Heart right ventricle (tissue), 16 donors: ENCODE measurements at regions not wholly inside any gene's neighbourhood (a gene's known extent, or its start where the extent isn't known, plus 50 kb on each side); places are given as distances from the start of the nearest gene placed in this dataset.
A peak's percentile ranks its signal among the peaks of the same experiment; 100 is the strongest.

Experiments used
- ATAC-seq, 8 donors: fragments of 200-7000 bp; cut with Tn5 transposase; one replicate each; pipeline ENCODE4 v1.9.1; 2020; ENCODE audit warnings: mild to moderate bottlenecking in 8 of 8, moderate library complexity in 8 of 8, moderate number of reproducible peaks in 1 of 8
- DNase-seq, 2 donors: peaks; one replicate each; pipeline ENCODE4 v3.0.0-alpha.2; 2020
- H3K27ac ChIP-seq, 10 donors: fragments of 200-600 bp; sonication (generic) in 2 of 10; one replicate each; pipeline versions ENCODE4 v1.5.0 to v1.8.0; 2020 to 2022; ENCODE audit warnings: mild to moderate bottlenecking in 3 of 10
- H3K27me3 ChIP-seq, 7 donors: fragments of 200-600 bp; one replicate each; pipeline ENCODE4 v1.8.0; 2021 to 2022; ENCODE audit warnings: mild to moderate bottlenecking in 2 of 7
- H3K36me3 ChIP-seq, 9 donors: fragments of 200-600 bp; sonication (generic) in 1 of 9; one replicate each; pipeline versions ENCODE4 v1.5.0 to v1.8.0; 2020 to 2022; ENCODE audit warnings: mild to moderate bottlenecking in 2 of 9
- H3K4me1 ChIP-seq, 9 donors: fragments of 200-600 bp; sonication (generic) in 1 of 9; one replicate each; pipeline versions ENCODE4 v1.5.0 to v1.8.0; 2020 to 2022; ENCODE audit warnings: mild to moderate bottlenecking in 4 of 9
- H3K4me3 ChIP-seq, 10 donors: fragments of 200-600 bp; sonication (generic) in 2 of 10; one replicate each; pipeline versions ENCODE4 v1.5.0 to v1.8.0; 2020 to 2022; ENCODE audit warnings: mild to moderate bottlenecking in 7 of 10, moderate library complexity in 2 of 10
- H3K9me3 ChIP-seq, 11 donors: fragments of 200-600 bp in 10 of 11; sonication (generic) in 2 of 11; one replicate each; pipeline versions ENCODE4 v1.5.0 to v1.8.0; 2013 to 2022; ENCODE audit warnings: mild to moderate bottlenecking in 2 of 11, control low read depth in 1 of 11, moderate library complexity in 1 of 11
- WGBS, 2 donors: extraction: QIAGEN DNeasy Blood & Tissue Kit; methylation state at CpG; one replicate each; pipeline ENCODE4 v1.1.7; 2013; ENCODE audit warnings: inconsistent platforms in 1 of 2; 5-methylcytosine and 5-hydroxymethylcytosine counted together
- intact Hi-C, 10 donors: fragments of 100-400 bp; cut with DNase I; formaldehyde crosslinking; loops; one replicate each; pipeline versions ENCODE4 v1.11.1 to v1.14.2; 2022
- TF ChIP-seq, protein P1 (sequence below), 9 donors: fragments of 200-600 bp; sonication (generic) in 2 of 9; IDR thresholded peaks; one replicate each; pipeline versions ENCODE4 v1.5.0 to v1.8.0; 2021 to 2022; ENCODE audit warnings: antibody characterized with exemption in 9 of 9, mild to moderate bottlenecking in 5 of 9, moderate library complexity in 1 of 9
- donor health status: Arrhythmogenic right ventricular cardiomyopathy.
- donor health status: ischemic (EF 13 %, LVEDD 7.1; RV severe dilation, severe dysfunction).
- donor health status: healthy with polysubstance abuse.
- donor health status: DM: no; HTN: yes; CAD: no.
- donor health status: DM: no; HTN: no; CAD: no.
- donor health status: ischemic (EF 25% LVEDD 6.9; RV normal size, moderate dysfunction).
- donor health status: ischemic (EF 25% LVEDD 5.7; RV mildly dilated, moderate dysfunction).
- donor health status: healthy.
- donor health status: DM: yes; HTN: yes; CAD: no.
- donor health status: Ischemic cardiomyopathy.
- donor health status: ischemic (EF 35%, LVEDD 5.7; RV mildly dilated, moderate dysfunction).
- donor health status: nonischemic (EF 11% LVEDD 7.7; RV severe dilation, severe dysfunction).
- donor health status: DM: yes; HTN: yes; CAD: no.
- donor health status: PGD.
- donor health status: ischemic (EF 29% LVEDD 5.4; RV normal size, mild dysfunction).
- donor health status: nonischemic (EF 23%, LVEDD 6.1; RV moderate dilation, normal function).

- TF ChIP-seq, protein P1, sequence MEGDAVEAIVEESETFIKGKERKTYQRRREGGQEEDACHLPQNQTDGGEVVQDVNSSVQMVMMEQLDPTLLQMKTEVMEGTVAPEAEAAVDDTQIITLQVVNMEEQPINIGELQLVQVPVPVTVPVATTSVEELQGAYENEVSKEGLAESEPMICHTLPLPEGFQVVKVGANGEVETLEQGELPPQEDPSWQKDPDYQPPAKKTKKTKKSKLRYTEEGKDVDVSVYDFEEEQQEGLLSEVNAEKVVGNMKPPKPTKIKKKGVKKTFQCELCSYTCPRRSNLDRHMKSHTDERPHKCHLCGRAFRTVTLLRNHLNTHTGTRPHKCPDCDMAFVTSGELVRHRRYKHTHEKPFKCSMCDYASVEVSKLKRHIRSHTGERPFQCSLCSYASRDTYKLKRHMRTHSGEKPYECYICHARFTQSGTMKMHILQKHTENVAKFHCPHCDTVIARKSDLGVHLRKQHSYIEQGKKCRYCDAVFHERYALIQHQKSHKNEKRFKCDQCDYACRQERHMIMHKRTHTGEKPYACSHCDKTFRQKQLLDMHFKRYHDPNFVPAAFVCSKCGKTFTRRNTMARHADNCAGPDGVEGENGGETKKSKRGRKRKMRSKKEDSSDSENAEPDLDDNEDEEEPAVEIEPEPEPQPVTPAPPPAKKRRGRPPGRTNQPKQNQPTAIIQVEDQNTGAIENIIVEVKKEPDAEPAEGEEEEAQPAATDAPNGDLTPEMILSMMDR (IDR thresholded peaks at IDR 0.05), result no peak
- WGBS, 2 donors, result 69 to 75% methylated on average over 3 of the region's 3 CpGs
- Histone ChIP-seq H3K4me3 (no peak overlapping the region), H3K4me1 (peaks cover 0 to 17% (median 0%) of the 10 kb centered on the region in 9 donors), H3K36me3 (no peaks in the 10 kb centered on the region), H3K9me3 (no peaks in the 10 kb centered on the region), H3K27ac (peak overlapping the region in 7 of 10 donors; percentile 13 to 75 (median 57)), H3K27me3 (no peaks in the 10 kb centered on the region)
- intact Hi-C loops, result no loop called here
- peak in 1 of 2 donors; percentile 27 for DNase-seq
- ATAC-seq, result peak; percentile 62 to 86 (median 76)
Observed at GRCh38 chr4:155592179-155592937, 74.3 kb upstream of the GUCY1A1 start.

DNA sequence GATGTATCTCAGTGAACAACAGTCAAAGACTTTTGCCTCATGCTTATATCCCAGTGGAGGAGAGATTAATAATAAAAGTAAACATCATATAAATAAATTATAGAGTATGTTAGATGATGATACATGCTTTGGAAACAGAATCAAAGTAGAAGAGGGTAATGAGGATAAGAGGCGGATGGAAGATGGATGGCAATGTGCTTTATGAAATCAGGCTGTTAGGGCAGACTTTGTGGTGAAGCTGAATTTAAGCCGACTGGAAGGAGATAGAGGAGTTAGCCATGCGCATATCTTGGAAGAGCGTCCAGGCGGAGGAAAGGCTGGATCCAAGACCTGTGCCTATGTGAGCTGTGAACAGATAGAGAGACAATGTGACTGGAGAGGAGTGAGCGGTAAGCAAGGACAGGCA lies 74.9 kb upstream of the GUCY1A1 start:
- Histone ChIP-seq H3K9me3 (no peaks in the 10 kb centered on the region), H3K4me1 (peaks cover 0 to 17% (median 0%) of the 10 kb centered on the region in 9 donors), H3K27ac (peak overlapping the region in 6 of 10 donors; percentile 45 to 75 (median 61)), H3K4me3 (no peak overlapping the region), H3K27me3 (no peaks in the 10 kb centered on the region), H3K36me3 (no peaks in the 10 kb centered on the region)
- WGBS, 2 donors, result 89 to 93% methylated on average over 6 of the region's 6 CpGs
- TF ChIP-seq, protein P1 (IDR thresholded peaks at IDR 0.05), result no peak
- intact Hi-C loops, result no loop called here
- no peak for DNase-seq
- no peak for ATAC-seq

DNA sequence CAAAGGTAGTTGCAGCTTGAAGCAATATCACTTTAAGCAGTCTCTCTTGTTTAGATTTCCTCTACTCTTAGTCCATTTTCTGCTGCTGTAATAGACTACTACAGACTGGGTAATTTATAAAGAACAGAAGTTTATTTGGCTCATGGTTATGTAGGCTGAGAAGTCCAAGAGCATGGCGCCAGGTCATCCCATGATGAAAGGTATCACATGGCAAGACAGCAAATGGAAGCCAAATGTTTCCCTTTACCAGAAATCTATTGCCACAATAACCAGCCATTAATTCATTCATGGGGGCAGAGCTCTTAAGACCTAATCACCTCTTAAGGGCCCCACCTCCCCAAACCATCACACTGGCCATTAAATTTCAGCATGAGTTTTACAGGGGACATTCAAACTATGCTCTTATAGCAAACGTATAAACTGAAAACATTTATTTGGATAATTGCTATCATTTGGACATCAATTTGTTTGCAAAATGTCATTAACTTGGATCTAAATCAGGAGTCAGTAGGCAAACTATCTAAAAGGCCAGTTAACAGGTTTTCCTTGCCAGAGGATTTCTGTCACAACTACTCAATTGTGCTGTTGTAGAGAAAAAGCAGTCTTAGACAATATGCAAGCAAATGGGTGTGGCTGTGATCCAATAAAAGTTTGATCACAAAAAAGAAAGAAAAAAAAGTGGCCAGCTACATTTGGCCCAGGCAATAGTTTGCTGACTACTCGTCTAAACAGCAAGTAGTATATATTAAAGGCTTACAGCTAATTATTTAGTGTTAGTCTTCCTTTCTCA lies 75.7 kb upstream of the GUCY1A1 start:
- no peaks in the 10 kb centered on the region for H3K9me3 ChIP-seq
- no peaks in the 10 kb centered on the region for H3K27me3 ChIP-seq
- no peak for ATAC-seq
- H3K4me3 ChIP-seq, result no peak overlapping the region
- WGBS, 2 donors, result 80% methylated on average over 3 of the region's 3 CpGs
- H3K4me1 ChIP-seq, result peaks cover 0 to 17% (median 0%) of the 10 kb centered on the region in 9 donors
- DNase-seq, result no peak
- no peaks in the 10 kb centered on the region for H3K36me3 ChIP-seq
- intact Hi-C loops, result no loop called here
- TF ChIP-seq, protein P1 (IDR thresholded peaks at IDR 0.05), result no peak
- H3K27ac ChIP-seq, result peak overlapping the region in 6 of 10 donors; percentile 45 to 75 (median 61)

- intact Hi-C loops, result loop anchor here in 1 of 10 donors (10.0 kb wide), 1 partner anchor 144 kb away; no protein-coding TSS in a partner anchor
- no peaks in the 10 kb centered on the region for H3K36me3 ChIP-seq
- H3K4me3 ChIP-seq, result no peak overlapping the region
- 93 to 96% methylated on average over 2 of the region's 2 CpGs for WGBS, 2 donors
- TF ChIP-seq, protein P1 (IDR thresholded peaks at IDR 0.05), result no peak
- ATAC-seq, result no peak
- peaks cover 0 to 17% (median under 1%) of the 10 kb centered on the region in 9 donors for H3K4me1 ChIP-seq
- H3K27me3 ChIP-seq, result no peaks in the 10 kb centered on the region
- H3K27ac ChIP-seq, result no peak overlapping the region
- H3K9me3 ChIP-seq, result no peaks in the 10 kb centered on the region
- no peak for DNase-seq
Observed at GRCh38 chr4:155588437-155588836, 78.2 kb upstream of the GUCY1A1 start.
